ENCODE measurements at regions not wholly inside any gene's neighbourhood (a gene's known extent, or its start where the extent isn't known, plus 50 kb on each side); places are given as distances from the start of the nearest gene placed in this dataset.

GRCh38 chr20:55544638-55545037 lies 460.7 kb downstream of the CBLN4 start:
- TF ChIP-seq CTCF (IDR thresholded peaks at IDR 0.05) = no peak
- TF ChIP-seq POLR2A (IDR thresholded peaks at IDR 0.05) = no peak
